HEK293T (cell line): ENCODE measurements at regions not wholly inside any gene's neighbourhood (a gene's known extent, or its start where the extent isn't known, plus 50 kb on each side); places are given as distances from the start of the nearest gene placed in this dataset.

ENCODE experiments used
- BHLHE40 ChIP-seq: fragments of 450-650 bp; IDR thresholded peaks from 2 replicates; pipeline ENCODE4 v1.6.1; 2016; ENCODE audit warnings: mild to moderate bottlenecking, moderate library complexity, borderline replicate concordance
- CTBP1 ChIP-seq: fragments of 450-650 bp; IDR thresholded peaks from 2 replicates; pipeline ENCODE4 v1.6.1; 2016; ENCODE audit warnings: borderline replicate concordance
- ELF4 ChIP-seq: fragments of 450-650 bp; IDR thresholded peaks from 2 replicates; pipeline ENCODE4 v1.6.1; 2017; ENCODE audit warnings: antibody characterized with exemption
- FOXA1 ChIP-seq: fragments of 450-650 bp; IDR thresholded peaks from 2 replicates; pipeline ENCODE4 v1.6.1; 2016; ENCODE audit warnings: mild to moderate bottlenecking
- FOXK2 ChIP-seq: fragments of 450-650 bp; IDR thresholded peaks from 2 replicates; pipeline ENCODE4 v1.6.1; 2016; ENCODE audit warnings: mild to moderate bottlenecking
- FOXM1 ChIP-seq: fragments of 450-650 bp; IDR thresholded peaks from 2 replicates; pipeline ENCODE4 v1.6.1; 2017; ENCODE audit warnings: mild to moderate bottlenecking, borderline replicate concordance
- L3MBTL2 ChIP-seq: fragments of 450-650 bp; conservative IDR thresholded peaks from 2 replicates; pipeline ENCODE4 v1.6.1; 2016; ENCODE audit warnings: mild to moderate bottlenecking
- LEF1 ChIP-seq: fragments of 450-650 bp; IDR thresholded peaks from 2 replicates; pipeline ENCODE4 v1.6.1; 2017; ENCODE audit warnings: mild to moderate bottlenecking, borderline replicate concordance
- NFRKB ChIP-seq: fragments of 450-650 bp; IDR thresholded peaks from 2 replicates; pipeline ENCODE4 v1.6.1; 2016; ENCODE audit warnings: mild to moderate bottlenecking, moderate library complexity
- SP1 ChIP-seq: fragments of 450-650 bp; IDR thresholded peaks from 2 replicates; pipeline ENCODE4 v1.6.1; 2017
- ZNF384 ChIP-seq: fragments of 450-650 bp; IDR thresholded peaks from 2 replicates; pipeline ENCODE4 v1.6.1; 2016

- TF ChIP-seq SP1 (no peak), ELF4 (no peak), ZNF384 (no peak), NFRKB (no peak), L3MBTL2 (no peak), FOXK2 (no peak), BHLHE40 (no peak), LEF1 (no peak), FOXM1 (no peak), FOXA1 (no peak), CTBP1 (no peak)
Observed at GRCh38 chr22:33209930-33210784, 152.0 kb upstream of the SYN3 start.
